ENCODE measurements at regions not wholly inside any gene's neighbourhood (a gene's known extent, or its start where the extent isn't known, plus 50 kb on each side); places are given as distances from the start of the nearest gene placed in this dataset.

DNA sequence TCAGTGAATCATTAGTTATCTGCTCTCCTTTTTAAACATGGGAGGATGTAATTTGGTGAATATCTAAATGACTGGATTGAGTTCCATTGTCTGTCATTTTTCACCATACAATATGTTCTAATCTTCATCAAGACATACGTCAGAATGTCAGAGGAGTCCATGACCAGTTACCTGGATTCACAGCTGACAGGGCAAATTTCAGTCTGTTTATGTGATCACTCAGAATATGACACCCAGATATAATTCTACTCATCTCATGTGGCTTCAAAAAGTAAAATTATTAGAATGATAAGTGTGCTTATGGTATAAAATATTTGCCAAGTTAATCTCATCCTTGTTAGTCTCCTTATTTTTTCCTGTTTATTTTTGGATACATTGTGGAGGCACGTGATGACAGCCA, 150.2 kb downstream of the CDC14C start:
- Mint-ChIP-seq H3K27me3 (ENCODE audit: insufficient read depth) (no peaks in the 10 kb centered on the region), H3K4me1 (no peaks in the 10 kb centered on the region), H3K9me3 (peaks cover 15% of the 10 kb centered on the region), H3K27ac (no peak overlapping the region), H3K36me3 (ENCODE audit: low read depth) (no peaks in the 10 kb centered on the region), H3K4me3 (no peak overlapping the region)
- DNase-seq = no peak
- TF ChIP-seq, protein P1, sequence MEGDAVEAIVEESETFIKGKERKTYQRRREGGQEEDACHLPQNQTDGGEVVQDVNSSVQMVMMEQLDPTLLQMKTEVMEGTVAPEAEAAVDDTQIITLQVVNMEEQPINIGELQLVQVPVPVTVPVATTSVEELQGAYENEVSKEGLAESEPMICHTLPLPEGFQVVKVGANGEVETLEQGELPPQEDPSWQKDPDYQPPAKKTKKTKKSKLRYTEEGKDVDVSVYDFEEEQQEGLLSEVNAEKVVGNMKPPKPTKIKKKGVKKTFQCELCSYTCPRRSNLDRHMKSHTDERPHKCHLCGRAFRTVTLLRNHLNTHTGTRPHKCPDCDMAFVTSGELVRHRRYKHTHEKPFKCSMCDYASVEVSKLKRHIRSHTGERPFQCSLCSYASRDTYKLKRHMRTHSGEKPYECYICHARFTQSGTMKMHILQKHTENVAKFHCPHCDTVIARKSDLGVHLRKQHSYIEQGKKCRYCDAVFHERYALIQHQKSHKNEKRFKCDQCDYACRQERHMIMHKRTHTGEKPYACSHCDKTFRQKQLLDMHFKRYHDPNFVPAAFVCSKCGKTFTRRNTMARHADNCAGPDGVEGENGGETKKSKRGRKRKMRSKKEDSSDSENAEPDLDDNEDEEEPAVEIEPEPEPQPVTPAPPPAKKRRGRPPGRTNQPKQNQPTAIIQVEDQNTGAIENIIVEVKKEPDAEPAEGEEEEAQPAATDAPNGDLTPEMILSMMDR (conservative IDR thresholded peaks at IDR 0.05) = no peak
- Histone ChIP-seq H3K4me1 (ENCODE audit: control insufficient read depth, insufficient read depth, low read length) (no peaks in the 10 kb centered on the region), H3K36me3 (ENCODE audit: control insufficient read depth, insufficient read depth, low read length) (no peaks in the 10 kb centered on the region), H3K9ac (ENCODE audit: extremely low read depth, low read length, poor library complexity, severe bottlenecking) (no peak overlapping the region), H3K27ac (ENCODE audit: low read depth, low read length) (no peak overlapping the region), H3K27me3 (ENCODE audit: control insufficient read depth, insufficient read depth, low read length, poor library complexity, severe bottlenecking) (no peaks in the 10 kb centered on the region), H3K9me3 (ENCODE audit: control insufficient read depth, low read length) (peaks cover 4% of the 10 kb centered on the region), H3K4me3 (ENCODE audit: low read length) (no peak overlapping the region)
- WGBS, 2 experiments (ENCODE audit: insufficient coverage in 1 of 2, insufficient read length in 1 of 2) = 80 to 89% methylated on average over 1 to 2 of the region's 2 CpGs

DNA sequence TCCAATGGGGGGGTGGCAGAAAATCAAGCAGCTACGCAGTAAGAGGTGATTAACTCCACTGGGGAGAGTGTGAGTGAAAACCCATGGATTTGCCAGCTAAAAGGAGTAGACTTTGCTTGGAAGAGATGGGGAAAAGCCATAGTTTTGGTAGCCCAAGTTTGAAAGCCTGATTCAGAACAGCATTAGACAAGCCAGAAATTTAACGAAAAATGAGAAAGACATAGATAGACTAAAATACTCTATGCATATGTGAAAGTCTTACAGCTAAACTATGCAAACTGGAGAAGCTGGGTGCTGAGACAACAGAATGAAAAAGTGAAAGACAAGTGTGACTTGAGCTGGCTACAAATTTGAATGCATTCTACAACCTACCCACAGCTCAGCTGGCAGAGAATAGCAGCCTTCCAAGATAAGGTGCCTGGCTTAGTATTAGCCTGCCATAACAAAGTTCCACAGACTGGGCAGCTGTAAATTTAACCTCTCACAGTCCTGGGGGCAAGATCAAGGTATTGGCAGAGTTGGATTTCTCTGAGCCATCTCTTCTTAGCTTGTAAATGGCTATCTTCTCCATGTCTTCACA, 156.6 kb downstream of the CDC14C start:
- WGBS, 2 experiments (ENCODE audit: insufficient coverage in 1 of 2, insufficient read length in 1 of 2) = 93 to 97% methylated on average over 2 of the region's 2 CpGs
- no peak overlapping the region for H3K4me3 Mint-ChIP-seq

DNA sequence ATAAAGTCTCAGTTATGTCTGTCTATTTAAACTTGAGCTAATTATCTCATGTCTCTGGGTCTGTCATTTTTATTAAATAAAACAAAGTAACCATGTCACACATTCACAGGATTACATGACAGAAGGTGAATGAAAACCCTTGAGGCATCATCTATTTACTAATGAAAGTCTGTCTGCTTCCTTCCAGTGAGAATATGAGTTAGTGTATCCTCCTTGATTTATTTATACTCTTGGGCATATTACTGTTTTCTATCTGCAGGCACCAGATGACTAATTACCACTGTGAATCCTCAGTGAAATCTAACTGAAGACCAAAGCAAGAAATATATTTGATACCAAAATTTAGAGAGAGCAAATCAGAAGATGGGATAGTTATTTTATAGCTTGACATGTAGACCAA, 163.7 kb downstream of the CDC14C start:
- no peak overlapping the region for H3K27ac Mint-ChIP-seq
- peaks cover 7% of the 10 kb centered on the region for H3K4me1 Mint-ChIP-seq
- Histone ChIP-seq H3K9ac (ENCODE audit: extremely low read depth, low read length, poor library complexity, severe bottlenecking) (no peak overlapping the region), H3K36me3 (ENCODE audit: control insufficient read depth, insufficient read depth, low read length) (no peaks in the 10 kb centered on the region), H3K4me1 (ENCODE audit: control insufficient read depth, insufficient read depth, low read length) (no peaks in the 10 kb centered on the region), H3K9me3 (ENCODE audit: control insufficient read depth, low read length) (no peaks in the 10 kb centered on the region), H3K27ac (ENCODE audit: low read depth, low read length) (no peak overlapping the region), H3K27me3 (ENCODE audit: control insufficient read depth, insufficient read depth, low read length, poor library complexity, severe bottlenecking) (no peaks in the 10 kb centered on the region), H3K4me3 (ENCODE audit: low read length) (no peak overlapping the region)
- H3K36me3 Mint-ChIP-seq (ENCODE audit: low read depth) = no peaks in the 10 kb centered on the region
- DNase-seq = no peak
- TF ChIP-seq, protein P1 (conservative IDR thresholded peaks at IDR 0.05) = no peak
- no peak overlapping the region for H3K4me3 Mint-ChIP-seq
- H3K9me3 Mint-ChIP-seq = peaks cover 3% of the 10 kb centered on the region
- no peaks in the 10 kb centered on the region for H3K27me3 Mint-ChIP-seq (ENCODE audit: insufficient read depth)

More for the DNA sequence above, 156.6 kb downstream of the CDC14C start:
- peaks cover 18% of the 10 kb centered on the region for H3K9me3 Mint-ChIP-seq
- no peaks in the 10 kb centered on the region for H3K36me3 ChIP-seq (ENCODE audit: control insufficient read depth, insufficient read depth, low read length)
- H3K27ac Mint-ChIP-seq = no peak overlapping the region
- H3K4me1 Mint-ChIP-seq = no peaks in the 10 kb centered on the region
- no peaks in the 10 kb centered on the region for H3K4me1 ChIP-seq (ENCODE audit: control insufficient read depth, insufficient read depth, low read length)
- no peaks in the 10 kb centered on the region for H3K27me3 ChIP-seq (ENCODE audit: control insufficient read depth, insufficient read depth, low read length, poor library complexity, severe bottlenecking)
- no peak for DNase-seq
- H3K27me3 Mint-ChIP-seq (ENCODE audit: insufficient read depth) = no peaks in the 10 kb centered on the region
- peaks cover 4% of the 10 kb centered on the region for H3K9me3 ChIP-seq (ENCODE audit: control insufficient read depth, low read length)
- TF ChIP-seq, protein P1 (conservative IDR thresholded peaks at IDR 0.05) = no peak
- no peaks in the 10 kb centered on the region for H3K36me3 Mint-ChIP-seq (ENCODE audit: low read depth)
- H3K9ac ChIP-seq (ENCODE audit: extremely low read depth, low read length, poor library complexity, severe bottlenecking) = no peak overlapping the region
- H3K4me3 ChIP-seq (ENCODE audit: low read length) = no peak overlapping the region
- H3K27ac ChIP-seq (ENCODE audit: low read depth, low read length) = no peak overlapping the region
